ENCODE measurements at regions not wholly inside any gene's neighbourhood (a gene's known extent, or its start where the extent isn't known, plus 50 kb on each side); places are given as distances from the start of the nearest gene placed in this dataset.

GRCh38 chr13:107738004-107738403, 477.3 kb downstream of the LIG4 start:
- CTCF ChIA-PET: no interaction called here
- no peak for ATAC-seq
- H3K4me3 Mint-ChIP-seq: no peak overlapping the region
- no peak overlapping the region for H3K27ac Mint-ChIP-seq
- no peak for DNase-seq
- no peaks in the 10 kb centered on the region for H3K4me1 Mint-ChIP-seq (ENCODE audit: low read depth)
- H3K9me3 Mint-ChIP-seq (ENCODE audit: insufficient read depth): peaks cover 6% of the 10 kb centered on the region
- no peaks in the 10 kb centered on the region for H3K27me3 Mint-ChIP-seq (ENCODE audit: low read depth)
- H3K36me3 Mint-ChIP-seq (ENCODE audit: low read depth): no peaks in the 10 kb centered on the region
- POLR2A ChIA-PET: no interaction called here

DNA sequence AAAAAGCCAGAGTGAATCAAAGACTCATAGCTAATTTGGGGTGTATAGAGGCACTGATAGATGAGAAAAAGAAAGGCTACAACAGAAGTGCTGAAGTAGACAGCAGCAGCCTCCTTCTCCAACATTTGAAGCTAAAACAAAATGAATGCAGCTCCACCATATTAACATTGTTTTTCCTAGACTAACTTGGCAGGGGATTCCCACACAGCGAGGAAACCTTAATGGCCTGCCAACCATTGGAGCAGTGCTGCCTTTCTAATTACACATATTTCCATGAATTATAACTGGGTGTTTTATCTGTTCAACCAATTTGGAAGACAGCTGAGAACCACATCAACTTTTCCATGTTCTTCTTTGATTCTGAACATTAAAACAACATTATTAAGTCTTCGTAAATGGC, 478.6 kb downstream of the LIG4 start:
- ChIA-PET POLR2A (no interaction called here), CTCF (no interaction called here)
- Mint-ChIP-seq H3K4me1 (ENCODE audit: low read depth) (no peaks in the 10 kb centered on the region), H3K27ac (no peak overlapping the region), H3K36me3 (ENCODE audit: low read depth) (no peaks in the 10 kb centered on the region), H3K27me3 (ENCODE audit: low read depth) (no peaks in the 10 kb centered on the region), H3K9me3 (ENCODE audit: insufficient read depth) (peaks cover 6% of the 10 kb centered on the region), H3K4me3 (no peak overlapping the region)
- no peak for ATAC-seq
- DNase-seq: no peak

GRCh38 chr13:107736170-107736569, 479.2 kb downstream of the LIG4 start:
- Mint-ChIP-seq H3K4me3 (no peak overlapping the region), H3K27me3 (ENCODE audit: low read depth) (no peaks in the 10 kb centered on the region), H3K27ac (no peak overlapping the region), H3K36me3 (ENCODE audit: low read depth) (no peaks in the 10 kb centered on the region), H3K4me1 (ENCODE audit: low read depth) (no peaks in the 10 kb centered on the region), H3K9me3 (ENCODE audit: insufficient read depth) (peaks cover 6% of the 10 kb centered on the region)
- ChIA-PET CTCF (no interaction called here), POLR2A (no interaction called here)
- no peak for DNase-seq
- no peak for ATAC-seq

DNA sequence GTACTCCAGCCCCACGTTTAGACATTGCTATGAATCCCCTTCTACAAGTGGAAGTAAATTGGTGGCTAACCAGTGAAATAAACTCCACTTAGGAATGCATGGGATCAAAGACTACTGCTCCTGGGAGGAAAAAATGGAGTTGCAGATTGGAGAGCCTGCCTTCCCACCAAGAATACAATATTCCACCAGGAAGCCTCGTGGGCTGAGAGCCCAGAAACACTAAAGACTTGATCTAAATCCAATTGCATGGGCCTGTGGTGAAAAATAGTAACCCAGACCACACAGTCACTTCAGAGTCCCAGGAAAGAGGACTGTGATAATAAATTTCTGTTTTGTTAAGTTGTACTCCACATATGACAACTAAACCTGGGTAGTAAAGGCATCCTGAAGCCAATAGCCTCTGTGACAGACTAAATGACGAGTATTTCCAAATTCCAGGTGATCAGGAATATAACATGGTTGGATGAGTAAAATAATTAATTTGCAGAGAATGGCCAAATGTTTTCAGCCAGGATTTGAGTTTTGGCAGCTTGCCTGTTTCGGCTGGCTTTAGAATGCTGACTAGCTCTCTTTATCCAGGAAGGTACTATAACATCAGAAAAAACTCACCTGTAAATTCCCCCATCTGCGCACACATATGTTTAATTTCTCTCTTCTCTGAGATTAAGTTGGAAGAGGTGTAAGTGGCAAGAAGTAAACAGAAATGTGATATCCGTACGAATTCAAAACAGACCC, 480.3 kb downstream of the LIG4 start:
- no peak for DNase-seq

GRCh38 chr13:107733276-107733675, 482.1 kb downstream of the LIG4 start:
- ChIA-PET POLR2A (no interaction called here), CTCF (no interaction called here)
- H3K4me1 Mint-ChIP-seq (ENCODE audit: low read depth): no peaks in the 10 kb centered on the region
- no peaks in the 10 kb centered on the region for H3K27me3 Mint-ChIP-seq (ENCODE audit: low read depth)
- H3K36me3 Mint-ChIP-seq (ENCODE audit: low read depth): no peaks in the 10 kb centered on the region
- H3K4me3 Mint-ChIP-seq: no peak overlapping the region
- ATAC-seq (no peak), DNase-seq (no peak)
- H3K9me3 Mint-ChIP-seq (ENCODE audit: insufficient read depth): peaks cover 6% of the 10 kb centered on the region
- H3K27ac Mint-ChIP-seq: no peak overlapping the region

More for the DNA sequence above, 480.3 kb downstream of the LIG4 start:
- Mint-ChIP-seq H3K9me3 (ENCODE audit: insufficient read depth) (peaks cover 6% of the 10 kb centered on the region), H3K36me3 (ENCODE audit: low read depth) (no peaks in the 10 kb centered on the region), H3K27me3 (ENCODE audit: low read depth) (no peaks in the 10 kb centered on the region), H3K27ac (no peak overlapping the region), H3K4me1 (ENCODE audit: low read depth) (no peaks in the 10 kb centered on the region), H3K4me3 (no peak overlapping the region)
- ChIA-PET POLR2A (no interaction called here), CTCF (no interaction called here)
- no peak for ATAC-seq

DNA sequence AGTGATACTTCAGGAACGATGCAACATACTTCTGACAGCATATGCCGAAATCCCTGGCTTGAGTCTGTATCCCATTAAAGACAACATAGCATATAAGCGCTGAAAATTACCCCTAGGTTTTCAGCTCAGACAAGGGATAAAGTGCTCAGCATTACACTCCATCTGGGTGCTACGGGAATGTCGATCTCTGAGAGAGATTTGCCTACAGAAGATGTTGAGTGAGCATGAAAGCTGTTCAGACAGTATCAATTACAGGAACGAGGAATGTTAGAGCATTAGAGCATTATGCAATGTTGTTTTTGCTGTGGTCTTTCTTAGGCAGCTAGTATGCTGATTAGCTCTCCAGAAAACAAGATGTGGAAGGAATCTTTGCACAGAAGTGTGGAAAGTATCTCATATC, 484.5 kb downstream of the LIG4 start:
- ATAC-seq (no peak), DNase-seq (no peak)
- Mint-ChIP-seq H3K27me3 (ENCODE audit: low read depth) (no peaks in the 10 kb centered on the region), H3K27ac (no peak overlapping the region), H3K9me3 (ENCODE audit: insufficient read depth) (peaks cover 6% of the 10 kb centered on the region), H3K4me1 (ENCODE audit: low read depth) (no peaks in the 10 kb centered on the region), H3K4me3 (no peak overlapping the region), H3K36me3 (ENCODE audit: low read depth) (no peaks in the 10 kb centered on the region)
- ChIA-PET POLR2A (no interaction called here), CTCF (no interaction called here)

- H3K27ac Mint-ChIP-seq: no peak overlapping the region
- ChIA-PET POLR2A (no interaction called here), CTCF (no interaction called here)
- no peaks in the 10 kb centered on the region for H3K36me3 Mint-ChIP-seq (ENCODE audit: low read depth)
- H3K4me3 Mint-ChIP-seq: no peak overlapping the region
- H3K27me3 Mint-ChIP-seq (ENCODE audit: low read depth): no peaks in the 10 kb centered on the region
- H3K9me3 Mint-ChIP-seq (ENCODE audit: insufficient read depth): peaks cover 4% of the 10 kb centered on the region
- no peak for DNase-seq
- H3K4me1 Mint-ChIP-seq (ENCODE audit: low read depth): no peaks in the 10 kb centered on the region
- no peak for ATAC-seq
Measured at GRCh38 chr13:107721125-107721869, 494.0 kb downstream of the LIG4 start.

DNA sequence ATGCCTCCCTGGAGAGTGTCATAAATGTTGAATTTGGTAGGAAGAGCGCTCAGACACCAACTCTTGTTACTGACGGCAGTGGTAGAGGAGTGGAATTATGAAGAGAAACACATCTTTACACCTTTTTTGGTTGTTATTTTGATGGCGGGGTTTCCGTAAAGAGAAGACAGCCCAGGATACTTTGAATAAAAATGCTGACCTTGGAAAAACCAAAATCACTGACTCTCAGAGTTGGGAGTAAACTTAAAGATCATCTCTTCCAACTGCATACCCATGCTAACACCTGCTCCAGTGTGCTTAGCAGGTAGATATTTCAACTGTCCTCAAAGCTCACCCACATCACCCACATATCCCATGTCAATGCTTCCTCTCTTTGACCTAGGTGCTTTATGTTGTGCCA, 498.6 kb downstream of the LIG4 start:
- H3K27me3 Mint-ChIP-seq (ENCODE audit: low read depth): no peaks in the 10 kb centered on the region
- ATAC-seq: no peak
- no peaks in the 10 kb centered on the region for H3K4me1 Mint-ChIP-seq (ENCODE audit: low read depth)
- H3K4me3 Mint-ChIP-seq: no peak overlapping the region
- POLR2A ChIA-PET: no interaction called here
- peaks cover 4% of the 10 kb centered on the region for H3K9me3 Mint-ChIP-seq (ENCODE audit: insufficient read depth)
- no peak for DNase-seq
- H3K36me3 Mint-ChIP-seq (ENCODE audit: low read depth): no peaks in the 10 kb centered on the region
- no peak overlapping the region for H3K27ac Mint-ChIP-seq
- CTCF ChIA-PET: no interaction called here

GRCh38 chr13:107716241-107716640, 499.1 kb downstream of the LIG4 start:
- no peaks in the 10 kb centered on the region for H3K27me3 Mint-ChIP-seq (ENCODE audit: low read depth)
- DNase-seq: no peak
- H3K4me1 Mint-ChIP-seq (ENCODE audit: low read depth): no peaks in the 10 kb centered on the region
- no peak overlapping the region for H3K27ac Mint-ChIP-seq
- H3K9me3 Mint-ChIP-seq (ENCODE audit: insufficient read depth): peaks cover 4% of the 10 kb centered on the region
- CTCF ChIA-PET: no interaction called here
- POLR2A ChIA-PET: no interaction called here
- H3K36me3 Mint-ChIP-seq (ENCODE audit: low read depth): no peaks in the 10 kb centered on the region
- H3K4me3 Mint-ChIP-seq: no peak overlapping the region
- ATAC-seq: no peak

- no peak overlapping the region for H3K4me3 Mint-ChIP-seq
- no peaks in the 10 kb centered on the region for H3K27me3 Mint-ChIP-seq (ENCODE audit: low read depth)
- H3K27ac Mint-ChIP-seq: no peak overlapping the region
- CTCF ChIA-PET: no interaction called here
- H3K36me3 Mint-ChIP-seq (ENCODE audit: low read depth): no peaks in the 10 kb centered on the region
- peaks cover 4% of the 10 kb centered on the region for H3K9me3 Mint-ChIP-seq (ENCODE audit: insufficient read depth)
- DNase-seq (no peak), ATAC-seq (no peak)
- no peaks in the 10 kb centered on the region for H3K4me1 Mint-ChIP-seq (ENCODE audit: low read depth)
- POLR2A ChIA-PET: no interaction called here
Measured at GRCh38 chr13:107715496-107715895, 499.8 kb downstream of the LIG4 start.

DNA sequence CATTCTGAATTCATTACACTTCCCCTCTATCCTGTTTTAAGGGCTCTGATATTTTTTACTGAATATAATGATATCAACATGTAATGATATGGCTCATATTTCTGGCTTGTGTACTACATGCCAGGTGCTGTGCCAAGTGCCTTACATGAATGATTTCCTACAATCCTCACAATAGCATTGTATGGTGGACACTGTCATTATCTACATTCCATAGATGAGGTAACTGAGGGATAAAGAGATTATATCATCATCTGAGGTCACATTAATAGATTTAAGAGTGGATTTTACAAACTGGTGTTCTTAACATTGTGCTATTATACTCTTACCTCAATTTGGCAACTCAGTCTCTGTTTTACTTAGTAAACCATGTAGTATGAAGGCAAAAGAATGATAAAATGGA, 502.0 kb downstream of the LIG4 start:
- ChIA-PET CTCF (no interaction called here), POLR2A (no interaction called here)
- ATAC-seq (no peak), DNase-seq (no peak)
- Mint-ChIP-seq H3K27ac (no peak overlapping the region), H3K4me1 (ENCODE audit: low read depth) (no peaks in the 10 kb centered on the region), H3K4me3 (no peak overlapping the region), H3K36me3 (ENCODE audit: low read depth) (no peaks in the 10 kb centered on the region), H3K27me3 (ENCODE audit: low read depth) (no peaks in the 10 kb centered on the region), H3K9me3 (ENCODE audit: insufficient read depth) (peaks cover 10% of the 10 kb centered on the region)

DNA sequence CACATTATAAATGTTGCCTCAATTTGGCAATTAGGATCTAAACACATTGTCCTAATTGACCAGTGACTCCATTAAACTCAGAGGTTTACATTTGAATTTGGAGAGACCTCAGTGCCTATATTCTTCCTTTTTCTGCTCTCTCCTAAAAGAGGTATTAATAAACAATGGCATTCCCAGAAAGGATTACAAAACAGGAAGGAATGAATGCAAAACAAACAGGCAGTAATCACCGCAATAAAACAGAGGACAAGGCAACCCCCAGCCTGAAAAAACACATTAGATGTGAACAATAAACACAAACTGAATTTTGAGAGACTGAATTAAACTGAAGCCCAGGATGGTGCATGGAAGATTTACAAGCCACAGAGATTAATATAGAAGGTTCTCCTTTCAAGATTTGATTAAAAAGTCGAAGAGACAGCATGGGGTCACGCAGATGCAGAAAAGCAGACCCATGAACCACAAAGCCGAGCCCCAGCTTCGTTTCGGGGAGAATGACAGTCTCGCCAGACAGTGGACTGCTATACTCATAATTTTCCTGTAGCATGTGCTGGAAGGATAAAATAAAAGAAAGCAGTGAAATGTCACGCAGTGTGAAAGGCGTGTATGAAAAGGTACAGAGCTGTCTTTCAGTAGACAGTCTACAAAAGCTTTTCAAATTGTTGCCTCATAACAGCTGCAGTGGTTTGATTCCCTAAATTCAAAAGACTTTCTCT, 503.0 kb downstream of the LIG4 start:
- ATAC-seq (no peak), DNase-seq (no peak)
- Mint-ChIP-seq H3K9me3 (ENCODE audit: insufficient read depth) (peaks cover 6% of the 10 kb centered on the region), H3K36me3 (ENCODE audit: low read depth) (no peaks in the 10 kb centered on the region), H3K27me3 (ENCODE audit: low read depth) (no peaks in the 10 kb centered on the region), H3K4me1 (ENCODE audit: low read depth) (no peaks in the 10 kb centered on the region), H3K4me3 (no peak overlapping the region), H3K27ac (no peak overlapping the region)
- ChIA-PET CTCF (no interaction called here), POLR2A (no interaction called here)
